Lower leg skin (tissue), 4 donors: ENCODE measurements at regions not wholly inside any gene's neighbourhood (a gene's known extent, or its start where the extent isn't known, plus 50 kb on each side); places are given as distances from the start of the nearest gene placed in this dataset.

Source experiments
- DNase-seq, 2 donors: peaks; one replicate each; pipeline ENCODE4 v3.0.0-alpha.2; 2019; ENCODE audit warnings: low spot score in 2 of 2
- H3K4me3 ChIP-seq: fragments of 200-600 bp; sonication (generic); 2 replicates; pipeline ENCODE4 v1.5.1; 2017; ENCODE audit warnings: mild to moderate bottlenecking, low read depth; ENCODE audit not compliant: poor library complexity, severe bottlenecking
- POLR2A ChIP-seq, 2 donors: fragments of 450-650 bp; IDR thresholded peaks; one replicate each; pipeline ENCODE4 v1.6.1; 2016 to 2017; ENCODE audit warnings: antibody characterized with exemption in 2 of 2, mild to moderate bottlenecking in 1 of 2, moderate library complexity in 1 of 2
- WGBS, 2 donors: methylation state at CpG; one replicate each; pipeline ENCODE4 v1.1.5; 2018; 5-methylcytosine and 5-hydroxymethylcytosine counted together
- intact Hi-C: fragments of 100-400 bp; cut with DNase I; formaldehyde crosslinking; loops from one replicate; pipeline ENCODE4 v1.15.0; 2023; ENCODE audit warnings: low total_unique reads
- TF ChIP-seq, protein P1 (sequence below), 3 donors: fragments of 450-650 bp; IDR thresholded peaks; one replicate each; pipeline ENCODE4 v1.5.1; 2016; ENCODE audit warnings: antibody characterized with exemption in 3 of 3, mild to moderate bottlenecking in 3 of 3, moderate library complexity in 2 of 3

DNA sequence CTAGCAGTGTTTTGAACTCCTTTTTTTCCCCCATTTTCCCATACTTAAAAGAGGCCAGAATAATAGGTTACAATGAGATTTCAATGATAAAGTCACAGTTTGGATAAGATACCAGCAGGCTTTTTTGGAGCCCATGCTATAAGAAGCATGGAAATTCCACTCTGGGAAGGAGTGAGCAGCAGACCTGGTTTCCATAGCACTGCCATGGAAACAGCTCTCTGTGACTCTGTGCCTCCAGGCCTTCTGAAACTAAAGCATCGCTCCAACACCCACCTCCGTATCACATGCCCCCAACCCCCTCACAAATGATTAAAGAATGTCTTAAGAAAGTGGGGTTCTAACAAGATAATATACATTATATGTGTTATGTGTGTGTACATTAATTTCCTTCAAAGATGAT lies 165.0 kb downstream of the GRIN2B start:
- intact Hi-C loops: no loop called here
- no peak overlapping the region for H3K4me3 ChIP-seq
- DNase-seq: no peak
- WGBS, 2 donors: 50 to 68% methylated on average over 2 of the region's 2 CpGs
- TF ChIP-seq POLR2A (IDR thresholded peaks at IDR 0.05): no peak
- TF ChIP-seq, protein P1, sequence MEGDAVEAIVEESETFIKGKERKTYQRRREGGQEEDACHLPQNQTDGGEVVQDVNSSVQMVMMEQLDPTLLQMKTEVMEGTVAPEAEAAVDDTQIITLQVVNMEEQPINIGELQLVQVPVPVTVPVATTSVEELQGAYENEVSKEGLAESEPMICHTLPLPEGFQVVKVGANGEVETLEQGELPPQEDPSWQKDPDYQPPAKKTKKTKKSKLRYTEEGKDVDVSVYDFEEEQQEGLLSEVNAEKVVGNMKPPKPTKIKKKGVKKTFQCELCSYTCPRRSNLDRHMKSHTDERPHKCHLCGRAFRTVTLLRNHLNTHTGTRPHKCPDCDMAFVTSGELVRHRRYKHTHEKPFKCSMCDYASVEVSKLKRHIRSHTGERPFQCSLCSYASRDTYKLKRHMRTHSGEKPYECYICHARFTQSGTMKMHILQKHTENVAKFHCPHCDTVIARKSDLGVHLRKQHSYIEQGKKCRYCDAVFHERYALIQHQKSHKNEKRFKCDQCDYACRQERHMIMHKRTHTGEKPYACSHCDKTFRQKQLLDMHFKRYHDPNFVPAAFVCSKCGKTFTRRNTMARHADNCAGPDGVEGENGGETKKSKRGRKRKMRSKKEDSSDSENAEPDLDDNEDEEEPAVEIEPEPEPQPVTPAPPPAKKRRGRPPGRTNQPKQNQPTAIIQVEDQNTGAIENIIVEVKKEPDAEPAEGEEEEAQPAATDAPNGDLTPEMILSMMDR (IDR thresholded peaks at IDR 0.05): no peak

DNA sequence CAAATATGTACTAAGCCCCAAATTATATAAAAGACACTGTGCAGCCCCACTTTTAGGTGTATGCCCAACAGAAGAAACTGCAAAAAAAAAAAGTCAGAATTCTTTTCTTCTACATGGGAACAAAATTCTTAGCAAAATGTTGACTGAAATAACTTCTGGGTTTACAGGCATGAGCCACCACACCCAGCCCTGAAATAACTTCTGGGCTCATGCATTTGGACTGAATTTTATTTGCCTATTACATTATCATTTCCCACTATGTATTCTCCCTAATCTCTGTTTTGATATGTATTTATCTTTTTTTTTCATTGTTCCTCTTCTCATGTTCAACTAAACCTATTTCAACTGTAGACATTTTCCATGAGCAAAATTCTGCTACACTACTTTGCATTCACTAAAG lies 169.2 kb downstream of the GRIN2B start:
- no peak overlapping the region for H3K4me3 ChIP-seq
- intact Hi-C loops: no loop called here
- DNase-seq: no peak
- TF ChIP-seq, protein P1 (IDR thresholded peaks at IDR 0.05): no peak
- no peak for TF ChIP-seq POLR2A (IDR thresholded peaks at IDR 0.05)

DNA sequence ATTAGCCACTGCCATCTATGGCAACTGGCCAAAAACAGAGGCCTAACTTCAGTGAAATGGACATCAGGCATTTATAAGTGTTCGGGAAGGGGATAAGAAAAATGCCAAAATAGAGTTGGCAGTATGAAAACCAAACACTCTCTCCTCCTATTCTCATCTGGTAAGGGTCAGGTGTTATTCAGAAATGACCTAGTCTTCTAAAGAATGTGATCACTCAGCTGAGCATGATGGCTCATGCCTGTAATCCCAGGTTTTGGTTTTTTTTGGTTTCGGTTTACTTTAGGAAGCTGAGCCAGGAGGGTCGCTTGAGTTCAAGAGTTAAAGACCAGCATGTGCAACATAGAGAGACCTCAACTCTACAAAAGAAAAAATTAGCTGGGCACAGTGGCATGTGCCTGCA lies 170.3 kb downstream of the GRIN2B start:
- intact Hi-C loops: no loop called here
- TF ChIP-seq, protein P1 (IDR thresholded peaks at IDR 0.05): no peak
- no peak for TF ChIP-seq POLR2A (IDR thresholded peaks at IDR 0.05)
- 70 to 74% methylated on average over 3 of the region's 3 CpGs for WGBS, 2 donors
- no peak for DNase-seq
- H3K4me3 ChIP-seq: no peak overlapping the region

DNA sequence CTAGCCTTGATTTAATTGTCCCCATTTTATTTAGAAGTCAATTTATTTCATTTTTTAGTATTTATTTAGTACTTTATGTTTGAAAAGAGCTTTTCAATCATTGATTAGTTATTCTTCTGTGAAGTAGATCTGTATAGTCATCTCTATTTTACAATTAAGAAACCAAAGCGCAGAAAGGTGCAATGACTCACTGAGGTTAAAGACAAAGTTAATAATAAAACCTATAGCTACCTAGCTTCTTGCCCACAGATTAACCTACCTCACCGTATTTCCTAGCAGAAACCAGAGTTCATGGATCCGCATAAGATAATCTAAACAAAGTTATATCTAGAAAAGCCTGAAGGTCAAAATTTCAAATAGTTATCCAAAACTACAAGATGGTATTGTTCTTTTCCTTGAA lies 176.4 kb downstream of the GRIN2B start:
- TF ChIP-seq, protein P1 (IDR thresholded peaks at IDR 0.05): no peak
- no peak for TF ChIP-seq POLR2A (IDR thresholded peaks at IDR 0.05)
- 63 to 64% methylated on average over 3 of the region's 3 CpGs for WGBS, 2 donors
- no peak for DNase-seq
- intact Hi-C loops: no loop called here
- no peak overlapping the region for H3K4me3 ChIP-seq

DNA sequence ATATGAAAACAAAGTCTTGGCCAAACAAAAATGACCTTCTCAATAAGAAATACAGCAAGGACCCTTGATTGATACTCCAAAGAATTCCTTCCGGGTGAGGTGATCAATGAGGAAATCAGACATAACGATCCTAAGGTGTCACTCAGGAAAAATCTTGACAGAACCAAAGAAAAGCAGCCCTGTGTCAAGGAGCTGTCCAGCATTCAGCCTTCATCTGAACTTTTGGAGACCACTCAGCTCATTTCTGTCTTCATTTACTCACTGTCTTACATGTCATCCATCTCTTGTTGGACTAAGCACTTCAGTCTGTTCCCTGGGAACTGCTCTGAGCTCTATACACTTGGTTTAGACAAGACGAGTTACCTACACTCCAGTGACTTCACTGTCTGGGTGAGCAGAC lies 179.9 kb downstream of the GRIN2B start:
- intact Hi-C loops: no loop called here
- TF ChIP-seq, protein P1 (IDR thresholded peaks at IDR 0.05): no peak
- no peak for TF ChIP-seq POLR2A (IDR thresholded peaks at IDR 0.05)
- DNase-seq: no peak
- 66 to 77% methylated on average over 3 of the region's 3 CpGs for WGBS, 2 donors
- no peak overlapping the region for H3K4me3 ChIP-seq

DNA sequence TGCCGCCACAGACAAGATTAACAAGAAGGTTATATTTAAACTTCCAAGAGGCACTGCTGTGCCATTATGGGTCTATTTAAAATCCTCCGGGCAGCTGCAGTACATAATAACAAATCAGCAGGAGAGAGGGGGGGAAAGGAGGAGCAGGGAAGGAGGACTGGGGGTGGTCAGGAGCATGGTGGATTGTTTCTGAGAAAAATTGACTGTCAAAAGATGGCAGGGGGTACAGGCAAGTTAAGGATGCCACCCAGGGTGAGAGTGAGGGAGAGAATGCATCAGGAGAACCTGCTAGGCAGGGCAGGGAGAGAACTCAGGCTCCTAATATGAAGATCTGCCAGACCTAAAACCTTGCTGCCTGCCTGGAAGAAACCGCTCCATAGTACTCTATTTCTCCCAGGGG lies 181.8 kb downstream of the GRIN2B start:
- intact Hi-C loops: no loop called here
- 51 to 59% methylated on average over 3 of the region's 3 CpGs for WGBS, 2 donors
- DNase-seq: no peak
- no peak overlapping the region for H3K4me3 ChIP-seq
- no peak for TF ChIP-seq POLR2A (IDR thresholded peaks at IDR 0.05)
